Nephron (organoid): ENCODE measurements at regions not wholly inside any gene's neighbourhood (a gene's known extent, or its start where the extent isn't known, plus 50 kb on each side); places are given as distances from the start of the nearest gene placed in this dataset.

ENCODE experiments used
- H3K27ac Mint-ChIP-seq, 3 experiments: 2 replicates each; pipeline ENCODE4 v1.8.0; 2020; ENCODE audit warnings: mixed read lengths in 3 of 3, mild to moderate bottlenecking in 2 of 3, moderate library complexity in 1 of 3
- H3K27me3 Mint-ChIP-seq: 2 replicates; pipeline ENCODE4 v1.8.0; 2021; ENCODE audit warnings: low read depth, mild to moderate bottlenecking, moderate library complexity, mixed read lengths
- H3K36me3 Mint-ChIP-seq: 2 replicates; pipeline ENCODE4 v1.8.0; 2020; ENCODE audit warnings: low read depth, mixed read lengths
- H3K4me1 Mint-ChIP-seq: 2 replicates; pipeline ENCODE4 v1.8.0; 2020; ENCODE audit warnings: mixed read lengths
- H3K4me3 Mint-ChIP-seq, 3 experiments: 2 replicates each; pipeline ENCODE4 v1.8.0; 2020; ENCODE audit warnings: mild to moderate bottlenecking in 3 of 3, mixed read lengths in 3 of 3, moderate library complexity in 2 of 3
- H3K9me3 Mint-ChIP-seq: 2 replicates; pipeline ENCODE4 v1.8.0; 2020; ENCODE audit warnings: mixed read lengths
- TF ChIP-seq, protein P1 (sequence below), 3 experiments: fragments of 200-600 bp; sonication (generic); IDR thresholded peaks; one replicate each; pipeline ENCODE4 v1.5.0; 2021; ENCODE audit warnings: antibody characterized with exemption in 3 of 3; ENCODE audit not compliant: unreplicated experiment in 3 of 3

DNA sequence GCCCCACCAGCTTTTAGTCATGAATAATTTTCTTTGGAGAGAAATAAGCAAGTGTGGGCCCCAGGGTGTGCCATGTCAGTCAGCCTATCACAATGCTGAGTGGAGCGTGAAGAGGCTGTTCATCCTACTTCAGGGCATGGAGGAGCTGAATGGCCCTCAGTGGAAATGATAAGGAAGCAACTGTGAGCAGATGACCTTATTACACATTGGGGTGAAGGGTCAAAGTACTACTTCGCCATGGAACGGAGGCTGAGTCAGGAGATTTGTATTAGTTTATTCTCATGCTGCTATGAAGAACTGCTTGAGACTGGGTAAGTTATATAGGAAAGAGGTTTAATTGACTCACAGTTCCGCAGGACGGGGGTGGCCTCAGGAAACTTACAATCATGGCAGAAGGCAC is 231.0 kb upstream of the ADAMTS16 start:
- H3K27ac Mint-ChIP-seq, result peak overlapping the region in 1 of 3 experiments; percentile 89

DNA sequence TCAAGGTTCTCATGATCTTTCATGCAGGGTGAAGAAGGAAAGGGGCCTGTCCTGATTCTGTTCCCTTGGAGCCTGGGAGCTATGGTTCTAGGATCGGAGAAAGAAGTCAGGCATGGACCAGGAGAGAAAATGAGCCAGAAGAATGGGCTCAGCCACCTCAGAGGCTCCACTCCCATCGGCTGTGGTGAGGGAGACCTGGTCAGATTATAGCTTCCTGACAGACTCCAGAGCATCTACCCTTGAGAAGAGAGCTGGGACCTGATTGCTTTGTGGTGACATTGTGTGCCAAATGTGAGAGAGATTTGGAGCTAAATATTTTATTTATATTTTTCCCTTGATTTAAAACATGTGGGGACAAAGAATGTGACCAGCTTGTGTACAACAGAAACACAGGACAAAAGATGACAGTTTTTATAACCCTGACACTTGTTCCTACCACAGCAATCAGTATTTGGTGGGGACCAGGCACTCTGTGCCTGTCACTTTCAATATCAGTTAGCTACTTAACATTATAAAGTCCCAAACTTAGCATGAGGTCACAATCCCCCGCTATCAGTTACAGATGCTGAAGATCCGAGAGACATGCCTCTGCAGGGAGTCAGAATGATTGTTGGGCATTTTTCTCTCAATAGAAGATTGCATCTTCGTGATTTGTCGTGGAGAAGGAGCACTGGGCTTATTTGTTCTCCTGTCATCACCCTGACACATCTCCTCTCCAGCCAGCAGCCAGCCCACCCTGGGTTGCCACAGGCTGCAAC is 228.3 kb upstream of the ADAMTS16 start:
- TF ChIP-seq, protein P1, sequence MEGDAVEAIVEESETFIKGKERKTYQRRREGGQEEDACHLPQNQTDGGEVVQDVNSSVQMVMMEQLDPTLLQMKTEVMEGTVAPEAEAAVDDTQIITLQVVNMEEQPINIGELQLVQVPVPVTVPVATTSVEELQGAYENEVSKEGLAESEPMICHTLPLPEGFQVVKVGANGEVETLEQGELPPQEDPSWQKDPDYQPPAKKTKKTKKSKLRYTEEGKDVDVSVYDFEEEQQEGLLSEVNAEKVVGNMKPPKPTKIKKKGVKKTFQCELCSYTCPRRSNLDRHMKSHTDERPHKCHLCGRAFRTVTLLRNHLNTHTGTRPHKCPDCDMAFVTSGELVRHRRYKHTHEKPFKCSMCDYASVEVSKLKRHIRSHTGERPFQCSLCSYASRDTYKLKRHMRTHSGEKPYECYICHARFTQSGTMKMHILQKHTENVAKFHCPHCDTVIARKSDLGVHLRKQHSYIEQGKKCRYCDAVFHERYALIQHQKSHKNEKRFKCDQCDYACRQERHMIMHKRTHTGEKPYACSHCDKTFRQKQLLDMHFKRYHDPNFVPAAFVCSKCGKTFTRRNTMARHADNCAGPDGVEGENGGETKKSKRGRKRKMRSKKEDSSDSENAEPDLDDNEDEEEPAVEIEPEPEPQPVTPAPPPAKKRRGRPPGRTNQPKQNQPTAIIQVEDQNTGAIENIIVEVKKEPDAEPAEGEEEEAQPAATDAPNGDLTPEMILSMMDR (IDR thresholded peaks at IDR 0.05; ENCODE audit: unreplicated experiment in 3 of 3), result no peak
- Mint-ChIP-seq H3K9me3 (no peaks in the 10 kb centered on the region), H3K27me3 (peaks cover 4% of the 10 kb centered on the region), H3K4me3 (no peak overlapping the region), H3K27ac (no peak overlapping the region), H3K4me1 (peaks cover 25% of the 10 kb centered on the region), H3K36me3 (no peaks in the 10 kb centered on the region)

More for the DNA sequence above, 231.0 kb upstream of the ADAMTS16 start:
- TF ChIP-seq, protein P1 (IDR thresholded peaks at IDR 0.05; ENCODE audit: unreplicated experiment in 3 of 3), result no peak
- H3K36me3 Mint-ChIP-seq, result no peaks in the 10 kb centered on the region
- H3K27me3 Mint-ChIP-seq, result peaks cover 4% of the 10 kb centered on the region
- no peaks in the 10 kb centered on the region for H3K9me3 Mint-ChIP-seq
- H3K4me3 Mint-ChIP-seq, result no peak overlapping the region
- H3K4me1 Mint-ChIP-seq, result peaks cover 49% of the 10 kb centered on the region

DNA sequence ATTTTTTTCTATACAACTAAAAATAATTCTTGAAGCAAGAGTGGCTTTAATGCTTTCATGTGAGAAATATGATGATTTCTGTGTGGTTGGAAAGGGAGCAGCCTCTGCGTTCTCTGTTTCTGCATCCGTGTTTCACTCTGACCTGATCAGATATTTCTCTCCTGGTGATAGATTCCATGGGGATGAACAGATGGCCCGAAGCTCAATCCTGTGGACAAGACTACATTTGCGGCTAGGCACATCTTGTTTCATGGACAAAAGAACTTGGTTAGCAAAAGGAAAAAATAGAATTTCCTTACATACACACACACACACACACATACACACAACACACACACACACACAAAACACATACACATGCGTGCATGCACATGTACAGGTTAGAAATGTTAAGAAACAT is 218.2 kb upstream of the ADAMTS16 start:
- Mint-ChIP-seq H3K9me3 (no peaks in the 10 kb centered on the region), H3K36me3 (no peaks in the 10 kb centered on the region), H3K27me3 (peaks cover 6% of the 10 kb centered on the region), H3K4me1 (peaks cover 16% of the 10 kb centered on the region), H3K27ac (peak overlapping the region in 2 of 3 experiments; percentile 12 to 81), H3K4me3 (no peak overlapping the region)
- TF ChIP-seq, protein P1 (IDR thresholded peaks at IDR 0.05; ENCODE audit: unreplicated experiment in 3 of 3), result no peak

DNA sequence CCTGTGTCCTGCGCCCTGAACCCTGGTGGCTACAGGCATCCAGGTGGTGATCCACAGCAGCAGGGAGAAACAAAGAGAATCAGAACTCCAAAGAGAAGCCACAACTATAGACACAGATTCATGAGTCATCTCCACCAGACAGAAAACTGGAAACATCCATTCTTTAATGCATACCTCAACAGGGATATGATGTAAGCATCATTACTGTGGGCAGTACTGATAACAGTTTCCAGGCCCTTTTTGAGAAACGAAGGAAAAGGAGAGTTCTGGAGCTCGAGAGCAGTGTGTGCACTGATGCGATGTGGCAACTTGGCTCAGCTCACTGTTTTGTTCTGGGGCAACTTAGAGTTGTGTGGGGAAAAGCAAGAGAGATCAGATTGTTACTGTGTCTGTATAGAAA is 215.6 kb upstream of the ADAMTS16 start:
- Mint-ChIP-seq H3K9me3 (no peaks in the 10 kb centered on the region), H3K27me3 (peaks cover 3% of the 10 kb centered on the region), H3K36me3 (no peaks in the 10 kb centered on the region), H3K27ac (no peak overlapping the region), H3K4me1 (peaks cover 16% of the 10 kb centered on the region), H3K4me3 (no peak overlapping the region)
- TF ChIP-seq, protein P1 (IDR thresholded peaks at IDR 0.05; ENCODE audit: unreplicated experiment in 3 of 3), result no peak

DNA sequence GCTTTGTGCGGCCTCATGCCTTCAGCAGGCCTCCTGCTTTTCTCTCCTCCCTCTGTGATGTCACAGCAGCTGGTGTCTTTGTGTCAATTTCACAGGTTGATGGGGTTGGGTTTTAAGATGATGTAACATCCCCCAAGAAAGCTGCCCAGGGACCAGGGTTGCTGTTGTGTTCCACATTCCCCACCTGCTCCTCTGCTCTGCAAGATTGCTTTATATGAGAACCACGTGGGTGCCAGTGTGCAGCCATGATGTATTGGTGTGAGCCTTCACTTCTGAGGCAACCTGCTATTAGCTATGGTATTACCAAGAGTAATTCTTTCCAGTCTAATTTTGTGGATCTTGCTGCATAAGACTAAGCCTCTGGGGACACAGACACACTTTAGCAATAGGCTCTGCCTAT is 213.0 kb upstream of the ADAMTS16 start:
- Mint-ChIP-seq H3K4me1 (peaks cover 4% of the 10 kb centered on the region), H3K9me3 (no peaks in the 10 kb centered on the region), H3K27me3 (no peaks in the 10 kb centered on the region), H3K36me3 (no peaks in the 10 kb centered on the region), H3K4me3 (no peak overlapping the region), H3K27ac (no peak overlapping the region)
- TF ChIP-seq, protein P1 (IDR thresholded peaks at IDR 0.05; ENCODE audit: unreplicated experiment in 3 of 3), result no peak

DNA sequence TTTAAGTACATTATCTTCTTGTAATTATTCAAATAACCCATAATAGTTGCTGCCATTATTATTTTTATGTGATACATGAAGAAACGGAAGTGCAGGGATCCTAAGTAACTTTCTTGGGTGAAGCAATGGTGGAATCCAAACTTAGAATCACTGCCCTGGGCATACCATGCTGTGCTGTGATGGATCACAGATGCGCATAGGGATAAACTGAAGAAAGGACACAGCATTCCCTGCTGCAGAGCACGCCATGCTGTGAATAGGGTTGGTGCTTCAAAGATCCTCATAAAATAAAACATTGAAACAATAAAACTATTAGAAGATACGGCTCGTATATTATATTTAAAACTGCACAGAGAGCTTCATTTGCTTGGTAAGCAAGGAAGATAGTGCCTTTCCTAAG is 211.7 kb upstream of the ADAMTS16 start:
- peaks cover 4% of the 10 kb centered on the region for H3K9me3 Mint-ChIP-seq
- no peaks in the 10 kb centered on the region for H3K4me1 Mint-ChIP-seq
- no peak overlapping the region for H3K4me3 Mint-ChIP-seq
- no peaks in the 10 kb centered on the region for H3K27me3 Mint-ChIP-seq
- no peaks in the 10 kb centered on the region for H3K36me3 Mint-ChIP-seq
- no peak overlapping the region for H3K27ac Mint-ChIP-seq
- TF ChIP-seq, protein P1 (IDR thresholded peaks at IDR 0.05; ENCODE audit: unreplicated experiment in 3 of 3), result no peak
